AG08395 (cell line): ENCODE measurements at regions not wholly inside any gene's neighbourhood (a gene's known extent, or its start where the extent isn't known, plus 50 kb on each side); places are given as distances from the start of the nearest gene placed in this dataset.
"Not testable (repeated sequence)": the region's sequence is repeated elsewhere in the genome, so short reads cannot be mapped to it uniquely, and the experiment has no call there.

ENCODE experiments used
- DNase-seq: peaks from one replicate; pipeline ENCODE4 v3.0.0; 2012; ENCODE audit warnings: mixed read lengths, low spot score

DNA sequence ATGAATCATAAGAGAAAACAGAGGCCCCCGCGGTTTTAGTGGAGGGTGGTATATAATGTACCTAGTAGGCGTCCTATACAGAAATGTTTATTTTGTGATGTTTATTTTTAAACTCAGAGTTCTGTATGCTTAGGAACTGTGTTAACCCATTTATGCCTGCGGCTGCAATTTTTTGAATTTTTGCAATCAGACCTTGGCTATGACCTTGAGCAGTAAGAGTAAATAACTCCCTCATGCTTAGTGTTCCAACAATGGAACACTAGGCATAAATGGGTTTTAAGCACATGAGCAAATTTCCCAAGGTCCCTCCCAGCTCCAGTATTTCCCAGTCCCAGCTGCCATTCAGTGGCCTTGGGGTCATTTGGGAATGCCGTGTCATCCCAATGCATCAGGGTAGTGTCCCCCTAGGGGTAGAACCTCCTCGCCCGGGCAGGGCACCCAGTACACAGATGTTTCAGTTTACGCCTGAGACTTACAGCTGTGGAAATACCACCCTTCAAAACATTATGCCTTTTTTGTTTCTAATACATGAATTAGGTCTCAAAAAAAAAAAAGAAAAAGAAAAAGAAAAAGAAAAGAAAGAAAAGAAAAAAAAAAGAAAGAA lies 605.8 kb upstream of the CDH11 start:
- DNase-seq = no peak

DNA sequence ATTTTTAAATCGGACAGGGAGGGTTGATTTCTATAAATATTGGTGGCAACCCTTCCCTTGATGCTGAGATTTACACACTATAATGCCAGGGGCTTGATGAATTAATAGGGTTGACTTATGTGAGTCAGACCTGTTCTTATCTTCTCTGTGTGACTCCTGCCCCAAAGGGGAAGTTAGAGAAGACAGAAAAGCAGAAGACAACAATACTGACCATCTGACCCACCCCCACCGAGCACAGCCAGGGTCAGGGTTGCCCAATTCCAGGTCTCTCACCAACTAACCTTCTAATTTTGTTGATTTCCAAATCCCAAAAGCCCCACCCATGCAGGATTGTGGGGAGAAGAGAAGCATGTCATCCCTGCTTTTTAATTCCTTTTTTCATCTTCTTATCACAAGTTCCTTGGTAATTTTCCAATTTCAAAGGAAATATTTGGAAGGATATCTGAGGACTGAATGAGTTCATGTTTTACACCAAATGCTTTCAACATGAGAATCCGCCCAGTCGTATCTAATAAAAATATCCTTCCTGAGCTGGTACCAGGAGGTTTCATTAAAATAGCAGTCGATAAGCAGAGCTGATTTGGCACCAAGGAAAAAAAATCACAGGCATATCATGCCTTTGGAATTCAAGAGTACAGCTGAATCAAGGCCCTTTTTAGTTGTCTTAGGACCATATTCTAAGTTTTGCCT lies 603.4 kb upstream of the CDH11 start:
- DNase-seq = no peak

DNA sequence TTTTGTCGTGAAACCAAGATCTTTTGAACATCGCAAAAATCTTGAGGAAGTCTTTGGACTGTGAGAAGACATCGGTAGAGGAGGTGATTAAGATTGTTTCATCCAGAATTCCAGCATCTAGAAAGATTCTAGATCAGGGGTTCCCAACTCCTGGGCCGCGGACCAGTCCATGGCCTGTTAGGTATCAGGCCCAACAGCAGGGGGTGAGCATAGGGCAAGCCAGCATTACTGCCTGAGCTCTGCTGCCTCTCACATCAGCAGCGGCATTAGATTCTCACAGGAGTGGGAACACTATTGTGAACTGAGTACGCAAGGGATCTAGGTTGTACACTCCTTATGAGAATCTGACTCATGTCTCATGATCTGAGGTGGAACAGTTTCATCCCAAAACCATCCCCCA lies 600.6 kb upstream of the CDH11 start:
- DNase-seq = no peak

DNA sequence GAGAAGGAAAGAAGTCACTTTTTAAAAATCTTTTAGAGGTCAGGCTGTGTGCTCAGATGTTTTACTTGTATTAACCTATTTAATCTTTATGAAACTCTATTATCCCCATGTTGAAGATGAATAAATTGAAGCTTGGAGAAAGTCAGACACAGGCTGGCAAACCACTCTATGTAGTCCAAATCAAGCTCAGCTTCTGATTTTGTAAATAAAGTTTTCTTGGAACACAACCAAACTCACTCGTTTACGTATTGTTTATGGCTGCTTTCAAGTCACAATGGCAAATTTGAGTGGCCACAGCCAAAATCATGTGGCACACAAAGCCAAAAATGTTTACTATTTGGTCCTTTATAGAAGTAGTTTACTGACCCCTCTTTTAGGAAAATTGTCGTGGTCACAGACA lies 596.0 kb upstream of the CDH11 start:
- DNase-seq = no peak

DNA sequence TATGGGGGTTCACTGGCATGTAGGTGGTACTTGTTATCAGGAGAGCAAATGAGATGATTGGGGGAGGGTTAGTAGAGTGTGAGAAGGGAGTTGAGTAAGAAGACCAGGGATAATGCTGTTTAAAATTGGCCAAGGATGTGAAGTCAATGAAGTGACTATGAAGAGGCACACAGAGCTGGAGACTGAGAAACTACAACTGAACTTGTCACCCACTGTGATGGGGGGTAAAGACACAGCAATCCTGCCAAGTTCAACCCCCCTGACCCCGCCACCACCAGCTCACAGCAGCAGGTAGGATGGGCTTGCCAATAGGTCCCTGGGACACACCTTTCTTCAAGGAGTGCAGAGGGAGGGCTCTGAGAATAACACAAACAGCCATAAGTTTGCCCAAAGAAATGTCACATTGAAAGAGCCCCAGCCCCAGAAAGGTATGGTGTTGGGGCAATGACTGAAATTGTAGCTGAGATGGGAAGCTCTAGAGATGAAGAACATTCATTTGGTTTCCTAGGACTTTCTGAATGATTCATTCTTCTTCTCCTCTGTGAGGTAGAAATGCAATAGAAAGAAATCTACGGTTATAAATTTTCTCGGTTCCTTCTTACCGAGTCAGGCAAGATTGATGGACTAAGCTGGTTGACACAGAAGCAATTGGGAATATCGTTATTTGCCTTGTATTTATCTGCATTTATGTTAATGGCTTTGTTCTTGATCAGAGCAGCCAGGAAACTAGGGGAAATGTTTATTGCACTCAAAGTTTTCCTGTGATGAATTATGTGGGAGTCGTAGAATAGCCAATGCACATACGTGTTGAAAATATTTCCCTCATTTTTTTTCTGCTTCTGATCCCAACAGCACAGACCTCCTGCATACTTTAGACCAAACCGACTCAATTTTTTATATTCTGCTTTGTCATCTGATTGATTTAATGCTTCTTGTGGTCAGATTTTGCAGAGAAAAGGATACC lies 595.2 kb upstream of the CDH11 start:
- no peak for DNase-seq

DNA sequence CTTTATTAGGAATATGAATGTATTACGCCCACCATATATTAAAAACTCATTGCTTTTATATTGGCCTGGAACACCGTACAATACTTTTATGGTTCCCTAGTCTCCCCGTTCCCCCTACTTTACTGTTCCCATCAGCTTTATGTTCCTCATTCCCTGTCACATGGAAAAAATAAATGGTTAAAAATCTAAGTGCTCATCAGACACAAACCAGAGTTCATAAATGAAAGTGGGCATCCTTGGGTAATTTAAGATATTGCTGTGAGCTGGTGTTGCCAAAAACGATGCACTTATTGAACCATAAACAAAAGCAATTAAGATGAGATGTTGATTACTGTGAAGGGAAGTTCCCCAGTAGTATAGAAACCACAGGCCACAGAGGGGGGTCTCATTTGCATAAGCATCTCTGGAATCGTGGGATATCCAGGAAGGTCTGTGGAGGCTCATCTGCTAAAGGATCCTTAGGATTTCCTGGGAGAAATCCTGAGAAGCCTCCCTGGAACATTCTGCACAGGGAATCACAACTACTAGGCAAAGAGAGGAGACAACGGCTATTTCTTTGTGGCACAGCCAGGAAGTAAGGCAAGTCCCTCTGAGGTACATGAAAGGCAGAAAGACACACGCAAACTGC lies 591.4 kb upstream of the CDH11 start:
- no peak for DNase-seq

DNA sequence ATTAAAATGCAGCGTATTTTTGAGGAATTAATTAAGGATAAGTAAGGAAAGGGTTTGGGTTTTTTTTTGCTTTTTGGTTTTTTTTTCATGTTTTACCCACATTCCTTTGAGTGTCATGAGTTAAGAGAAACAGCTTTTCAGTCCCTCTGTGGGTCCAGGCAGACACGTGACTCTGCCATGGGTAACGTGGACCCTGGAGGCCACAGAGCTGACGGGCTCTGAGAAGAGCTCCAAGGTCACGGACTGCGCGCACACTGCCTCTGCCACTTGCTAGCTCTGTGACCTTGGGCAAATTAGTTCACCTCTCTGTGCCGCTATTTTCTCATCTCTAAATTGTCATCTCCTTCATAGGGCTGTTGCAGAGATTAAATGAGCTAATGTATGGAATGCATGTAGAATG lies 588.2 kb upstream of the CDH11 start:
- DNase-seq = no peak

DNA sequence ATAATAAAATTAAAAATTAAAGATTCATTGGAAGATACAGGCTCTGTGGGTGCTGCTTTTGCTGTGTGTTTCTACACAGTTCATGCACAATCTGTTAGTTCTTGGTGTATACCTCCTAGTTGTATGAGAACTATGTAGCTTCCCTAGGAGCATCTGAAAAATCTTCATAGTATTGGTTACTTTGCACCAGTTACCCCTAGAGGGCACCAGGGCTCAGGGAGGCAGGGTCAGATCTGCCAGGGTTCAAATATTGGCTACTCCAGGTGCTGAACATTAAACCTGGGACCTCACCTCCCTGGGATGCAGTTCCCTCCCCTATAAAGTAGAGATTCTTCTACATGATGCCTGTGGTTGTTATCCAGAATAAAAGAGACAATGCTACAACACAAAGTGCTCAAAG lies 583.0 kb upstream of the CDH11 start:
- DNase-seq = peak; percentile 18

DNA sequence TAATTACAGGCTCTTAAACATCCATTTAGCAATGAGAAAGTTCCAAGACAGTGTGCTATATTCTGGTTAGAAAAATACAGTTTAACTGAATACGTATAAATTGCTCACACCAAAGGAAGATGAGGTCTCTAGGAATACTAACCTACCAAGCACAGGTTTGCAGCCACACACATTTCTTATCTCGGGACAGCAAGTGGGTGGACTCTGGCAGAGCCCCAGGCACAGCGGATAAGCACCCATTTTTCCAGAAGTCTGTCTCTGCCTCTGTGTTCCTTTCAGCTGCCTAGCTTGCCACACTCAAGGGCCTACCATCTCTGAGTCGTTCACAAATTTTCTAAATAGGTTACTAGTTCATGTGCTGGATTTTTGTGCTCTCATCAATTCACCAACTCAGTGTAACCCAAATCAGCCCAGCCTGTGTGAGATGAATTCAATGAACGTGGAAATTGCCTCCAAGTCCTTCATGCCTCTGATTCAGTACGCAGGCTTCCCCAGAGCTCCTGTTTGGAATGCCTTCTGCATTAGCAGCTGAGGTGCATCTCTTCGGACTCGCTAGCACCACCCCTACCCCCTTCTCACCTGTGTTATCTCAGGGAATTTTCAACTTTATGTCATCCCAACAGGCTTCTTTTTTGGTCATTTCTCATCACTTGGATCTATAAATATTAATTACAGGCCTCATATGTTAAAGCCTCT lies 581.0 kb upstream of the CDH11 start:
- no peak for DNase-seq

DNA sequence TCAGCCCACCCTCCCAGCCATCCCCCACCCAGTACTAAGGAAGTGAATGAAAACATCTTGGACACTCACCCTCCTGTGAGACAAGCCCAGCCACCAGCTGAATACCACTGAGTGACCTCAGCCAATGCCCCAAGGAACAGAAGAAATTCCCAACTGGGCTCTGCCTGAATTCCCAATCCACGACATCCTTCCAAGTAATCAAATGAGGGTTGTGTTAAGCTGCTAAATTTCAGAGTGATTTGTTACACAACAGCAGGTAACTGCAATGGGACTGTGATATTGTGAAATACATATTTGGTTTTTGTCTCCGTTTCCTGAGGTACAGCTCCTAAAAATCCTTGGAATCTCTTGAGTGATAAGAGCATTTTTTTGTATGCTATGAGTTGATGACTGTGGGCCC lies 578.7 kb upstream of the CDH11 start:
- no peak for DNase-seq

DNA sequence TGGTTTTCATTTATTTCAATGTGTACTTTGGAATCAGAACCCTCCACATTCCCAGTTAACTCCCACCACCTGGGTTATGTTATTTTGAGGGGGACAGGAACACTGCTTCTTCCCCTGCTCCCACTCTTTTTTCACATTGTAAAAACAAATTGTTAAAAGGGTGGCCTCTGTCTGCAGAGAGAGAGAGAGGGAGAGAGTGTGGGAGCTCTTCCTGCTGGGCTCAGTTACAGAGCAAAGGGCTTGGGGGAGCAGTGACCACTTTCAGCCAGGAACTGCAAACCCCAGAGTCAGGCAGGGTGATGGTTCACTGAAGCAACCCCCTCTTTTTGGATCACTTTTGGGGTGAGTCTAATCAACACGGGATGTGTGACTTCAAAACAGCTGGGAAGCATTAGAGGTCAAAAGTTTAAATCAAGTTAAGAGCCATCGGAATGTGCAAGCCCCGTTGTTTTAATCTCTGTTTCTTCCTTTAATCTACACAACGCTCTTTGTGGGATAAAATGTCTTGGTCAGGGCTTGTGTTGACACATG lies 577.0 kb upstream of the CDH11 start:
- peak; percentile 45 for DNase-seq

DNA sequence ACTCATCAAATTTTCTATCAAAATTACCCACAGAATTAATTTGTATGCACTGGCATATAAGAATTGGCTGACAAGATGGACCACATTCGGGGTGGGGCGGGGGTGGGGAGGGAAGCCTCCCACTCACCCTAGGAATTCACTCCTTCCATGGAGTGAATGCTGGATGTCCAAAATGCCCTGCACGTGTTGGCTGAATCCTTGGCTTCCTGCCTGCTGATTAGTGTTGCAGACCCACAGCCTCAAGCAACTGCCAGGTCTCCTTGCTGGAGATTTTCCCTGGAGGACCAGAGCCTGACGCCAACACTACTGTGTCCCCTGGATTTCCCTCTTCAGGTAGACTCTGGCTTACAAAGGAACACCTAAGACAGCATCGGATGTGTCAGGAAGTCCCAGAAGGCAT lies 575.7 kb upstream of the CDH11 start:
- no peak for DNase-seq

DNA sequence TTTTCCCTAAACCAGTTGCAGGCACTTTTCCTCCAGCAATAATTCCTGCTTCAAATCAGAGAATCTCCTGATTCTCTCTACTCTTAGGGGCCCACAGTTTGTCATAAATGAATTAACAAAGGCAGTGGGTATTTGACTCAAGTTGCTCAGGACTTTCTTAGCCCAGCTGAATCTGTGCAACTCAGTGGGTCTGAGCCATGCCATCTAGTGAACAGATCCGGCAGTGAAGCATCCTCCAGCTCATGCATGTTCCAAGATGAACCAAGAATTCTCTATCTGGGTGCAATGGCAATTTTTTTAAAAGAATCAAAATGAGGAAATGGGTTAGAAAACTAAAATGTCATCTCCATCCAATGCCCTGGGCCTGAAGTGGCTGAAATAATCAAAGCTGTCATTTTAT lies 575.2 kb upstream of the CDH11 start:
- no peak for DNase-seq

DNA sequence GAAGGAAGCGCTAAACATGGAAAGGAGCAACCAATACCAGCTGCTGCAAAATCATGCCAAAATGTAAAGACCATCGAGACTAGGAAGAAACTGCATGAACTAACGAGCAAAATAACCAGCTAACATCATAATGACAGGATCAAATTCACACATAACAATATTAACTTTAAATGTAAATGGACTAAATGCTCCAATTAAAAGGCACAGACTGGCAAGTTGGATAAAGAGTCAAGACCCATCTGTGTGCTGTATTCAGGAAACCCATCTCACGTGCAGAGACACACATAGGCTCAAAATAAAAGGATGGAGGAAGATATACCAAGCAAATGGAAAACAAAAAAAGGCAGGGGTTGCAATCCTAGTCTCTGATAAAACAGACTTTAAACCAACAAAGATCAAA lies 570.0 kb upstream of the CDH11 start:
- not testable (repeated sequence) for DNase-seq

DNA sequence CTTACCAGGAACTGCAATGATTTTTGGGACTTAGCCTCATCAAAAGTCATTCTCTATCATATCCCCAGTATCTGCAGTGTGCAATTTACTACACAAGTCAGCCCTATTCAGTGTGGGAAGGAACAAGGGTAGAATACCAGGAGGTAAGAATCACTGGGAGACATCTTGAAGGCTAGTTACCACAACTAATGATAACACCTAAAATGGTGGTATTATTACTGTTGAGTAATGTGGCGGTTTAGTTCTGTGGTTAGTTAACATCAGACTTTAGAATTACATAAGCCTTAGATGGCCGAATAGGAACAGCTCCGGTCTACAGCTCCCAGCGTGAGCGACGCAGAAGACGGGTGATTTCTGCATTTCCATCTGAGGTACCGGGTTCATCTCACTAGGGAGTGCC lies 567.9 kb upstream of the CDH11 start:
- DNase-seq = no peak

DNA sequence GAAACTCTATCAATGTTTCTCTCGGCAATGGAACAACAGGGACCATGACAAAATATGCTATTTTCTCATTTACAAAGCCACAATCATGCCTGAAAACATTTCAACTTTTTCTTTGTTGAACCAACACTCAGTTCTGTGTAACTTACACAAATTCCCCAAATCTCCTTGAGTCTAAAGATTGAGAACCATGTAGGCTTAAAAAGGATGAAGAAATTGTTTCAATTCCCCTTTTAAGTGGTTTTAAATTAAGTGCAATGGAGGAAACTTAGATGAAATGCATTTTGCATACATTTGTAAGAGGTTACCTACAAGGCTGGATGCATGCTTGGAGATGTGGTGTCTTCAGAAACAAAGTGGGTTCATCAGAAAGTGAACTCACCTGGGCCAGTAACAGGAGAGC lies 566.4 kb upstream of the CDH11 start:
- DNase-seq = no peak

DNA sequence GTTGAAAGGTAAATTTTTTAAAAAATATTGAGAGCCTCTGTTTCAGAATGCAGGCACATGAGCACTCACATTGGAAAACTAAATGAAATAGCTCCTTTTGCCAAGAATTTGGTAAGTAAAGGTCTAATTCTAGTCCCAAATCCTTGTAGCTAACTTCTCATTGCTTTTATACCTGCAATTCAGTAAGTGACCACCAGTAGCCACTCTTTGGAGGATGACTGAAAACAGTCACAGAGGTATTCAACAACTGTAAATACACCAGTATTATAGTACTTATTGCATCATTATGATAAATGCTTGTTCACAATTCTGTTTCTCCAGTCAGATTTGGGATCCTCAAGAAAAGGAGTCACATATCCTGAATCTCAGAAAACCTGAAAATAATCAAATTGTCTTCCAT lies 562.4 kb upstream of the CDH11 start:
- DNase-seq = no peak

DNA sequence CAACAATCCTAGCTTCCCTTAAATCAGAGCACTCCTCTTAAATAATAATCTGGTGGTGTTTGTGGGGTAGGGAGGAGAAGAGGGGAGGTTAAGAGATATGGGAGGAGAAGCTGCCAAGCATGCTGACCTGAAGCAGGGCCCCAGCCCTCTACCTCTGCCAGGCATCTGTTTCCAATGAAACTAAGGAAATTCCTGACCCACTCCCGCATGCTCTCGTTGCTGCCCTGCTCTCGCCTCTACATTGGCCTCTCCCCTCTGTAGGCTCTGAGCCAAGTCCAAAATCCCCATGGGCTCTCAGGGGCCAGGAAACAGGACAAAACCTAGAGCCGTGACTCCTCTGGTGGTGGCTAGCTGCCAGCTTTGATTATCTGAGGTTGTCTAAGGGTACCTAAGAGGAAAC lies 559.5 kb upstream of the CDH11 start:
- no peak for DNase-seq

DNA sequence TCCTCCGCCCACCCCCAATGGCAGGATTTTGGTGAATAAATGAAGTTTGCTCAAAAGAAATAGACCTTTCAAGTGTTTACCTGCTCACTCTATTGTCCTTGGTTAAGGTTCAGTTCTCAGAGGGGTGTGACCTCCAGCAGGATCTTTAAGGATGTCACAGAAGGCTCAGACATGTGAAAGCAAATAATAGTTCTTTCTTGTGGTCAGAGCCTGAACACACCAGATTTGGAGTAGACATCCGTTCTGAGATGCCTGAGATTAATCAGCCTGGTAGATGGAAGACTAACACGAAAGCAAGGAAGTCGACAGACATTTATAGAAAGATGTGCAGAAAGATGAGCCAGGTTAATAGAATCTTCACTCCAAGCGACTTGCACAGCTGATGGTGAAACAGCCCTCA lies 557.9 kb upstream of the CDH11 start:
- DNase-seq = no peak

DNA sequence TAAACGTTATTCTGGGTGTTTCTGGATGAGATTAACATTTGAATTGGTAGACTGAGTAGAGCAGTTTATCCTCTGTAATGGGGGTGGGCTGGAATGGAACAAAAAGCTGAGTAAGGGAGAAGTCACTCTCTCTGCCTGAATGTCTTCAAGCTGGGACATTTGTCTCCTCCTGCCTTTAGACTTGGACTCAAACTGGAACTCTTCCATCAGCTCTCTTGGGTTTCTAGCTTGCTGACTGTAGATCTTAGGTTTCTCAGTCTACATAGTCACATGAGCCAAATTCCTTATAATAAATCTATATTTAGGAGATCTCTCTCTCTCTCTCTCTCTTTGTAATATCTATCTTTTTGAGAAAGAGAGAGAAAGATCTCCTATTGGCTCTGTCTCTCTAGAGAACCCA lies 553.3 kb upstream of the CDH11 start:
- DNase-seq = no peak

DNA sequence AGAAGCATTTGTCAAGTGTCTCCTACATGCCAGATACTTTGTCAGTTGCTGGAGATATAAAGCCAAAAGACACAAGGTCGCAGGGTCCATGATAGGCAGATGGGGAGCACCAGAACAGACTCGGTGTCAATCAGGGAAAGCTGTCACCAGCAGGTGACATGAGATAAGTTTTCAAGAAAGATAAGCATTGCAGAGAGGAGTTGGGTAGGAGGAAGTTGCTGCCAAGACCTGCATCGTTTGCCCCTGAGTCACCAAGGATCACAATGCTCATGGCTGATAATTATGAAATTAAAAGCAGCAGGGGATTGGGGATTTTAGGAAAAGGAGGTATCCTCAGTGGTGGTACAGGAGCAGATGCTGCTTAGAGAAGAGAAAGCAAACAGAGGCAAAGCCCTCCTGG lies 551.1 kb upstream of the CDH11 start:
- peak; percentile 53 for DNase-seq

DNA sequence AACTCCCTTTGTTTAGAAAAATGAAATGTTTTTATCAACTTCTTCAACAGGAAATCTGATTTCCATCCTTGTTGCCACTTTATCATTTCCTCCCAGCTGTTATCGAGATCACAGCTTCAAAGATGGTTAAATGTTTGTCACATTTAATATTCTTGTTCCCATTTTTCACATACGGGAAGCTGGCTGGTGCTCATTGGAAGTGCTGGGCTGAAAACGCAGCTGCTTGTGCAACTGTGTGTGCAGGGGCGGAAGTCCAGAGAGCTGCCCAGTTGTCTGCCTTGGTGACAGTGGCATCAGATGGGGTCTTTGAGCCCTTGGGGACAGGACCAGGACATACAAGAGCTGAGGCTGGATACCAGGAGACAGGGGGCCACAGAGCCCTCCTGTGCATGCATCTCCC lies 549.2 kb upstream of the CDH11 start:
- DNase-seq = no peak
